A549 (cell line): ENCODE measurements at regions not wholly inside any gene's neighbourhood (a gene's known extent, or its start where the extent isn't known, plus 50 kb on each side); places are given as distances from the start of the nearest gene placed in this dataset.

Experiments used
- ATAC-seq, 2 experiments: fragments of 200-7000 bp in 1 of 2; fragments of >200 bp in 1 of 2; cut with Nextera tagmentation in 1 of 2; cut with Tn5 transposase in 1 of 2; 3 replicates each; pipeline versions ENCODE4 v1.8.0 to v1.9.1; 2018 to 2020; ENCODE audit warnings: mild to moderate bottlenecking in 1 of 2, moderate library complexity in 1 of 2
- CTCF ChIA-PET: fragments of 300-600 bp; sonication (Branson Sonifier 250); formaldehyde crosslinking; extraction: SDS; loops from one replicate; lab custom pipeline; 2021; ENCODE audit warnings: antibody characterized with exemption, inconsistent platforms; lab: Yijun Ruan, JAX
- POLR2A ChIA-PET: fragments of 350-600 bp; formaldehyde crosslinking; extraction: SDS; loops from one replicate; lab custom pipeline; 2021; ENCODE audit warnings: antibody characterized with exemption, inconsistent platforms; lab: Yijun Ruan, JAX
- DNase-seq, 2 experiments: peaks; one replicate each; pipeline versions ENCODE4 v3.0.0 to v3.0.0-alpha.2; 2011 to 2016; ENCODE audit warnings: low read depth in 1 of 2, low spot score in 1 of 2
- FAIRE-seq: peaks from 2 replicates; lab custom pipeline; 2011; peaks lifted over from hg19 to GRCh38; lab: Jason Lieb, UNC
- H3K27ac ChIP-seq, 2 experiments: fragments of >200 bp; sonication (Bioruptor Twin); formaldehyde crosslinking; 3 replicates each; pipeline ENCODE4 v1.5.1; 2016 to 2017
- H3K4me1 ChIP-seq: fragments of >200 bp; sonication (Bioruptor Twin); formaldehyde crosslinking; 3 replicates; pipeline ENCODE4 v1.6.1; 2016
- H3K4me2 ChIP-seq: fragments of >200 bp; sonication (Bioruptor Twin); formaldehyde crosslinking; 3 replicates; pipeline ENCODE4 v1.6.1; 2016
- H3K4me3 ChIP-seq: fragments of >200 bp; sonication (Bioruptor Twin); formaldehyde crosslinking; 3 replicates; pipeline ENCODE4 v1.5.1; 2016
- H3K9me3 ChIP-seq: fragments of >200 bp; sonication (Bioruptor Twin); formaldehyde crosslinking; 3 replicates; pipeline ENCODE4 v1.6.1; 2016
- CBX2 ChIP-seq: fragments of 200-600 bp; sonication (generic); IDR thresholded peaks from 2 replicates; pipeline ENCODE4 v1.6.1; 2016; ENCODE audit warnings: low read depth, mild to moderate bottlenecking, borderline replicate concordance
- CHD2 ChIP-seq: fragments of 150-350 bp; IDR thresholded peaks from 2 replicates; pipeline ENCODE4 v1.6.1; 2014; ENCODE audit warnings: low read length; ENCODE audit not compliant: partially characterized antibody
- CHD4 ChIP-seq: fragments of 200-600 bp; sonication (generic); IDR thresholded peaks from 2 replicates; pipeline ENCODE4 v1.6.1; 2016; ENCODE audit warnings: antibody characterized with exemption, mild to moderate bottlenecking, borderline replicate concordance
- EHF ChIP-seq: fragments of 250-450 bp; sonication (Bioruptor Pico); IDR thresholded peaks from 2 replicates; pipeline ENCODE4 v1.5.0; 2020; ENCODE audit warnings: mild to moderate bottlenecking
- EHMT2 ChIP-seq: fragments of 200-600 bp; sonication (generic); IDR thresholded peaks from 2 replicates; pipeline ENCODE4 v1.6.1; 2016; ENCODE audit warnings: antibody characterized with exemption, low read depth, mild to moderate bottlenecking, moderate library complexity
- EP300 ChIP-seq, 2 experiments: fragments of >200 bp; sonication (Bioruptor Twin); formaldehyde crosslinking; IDR thresholded peaks; 2 replicates in 1 of 2; 3 replicates in 1 of 2; pipeline ENCODE4 v1.6.1; 2016 to 2017
- FOSB ChIP-seq: fragments of 250-450 bp; sonication (Bioruptor Pico); IDR thresholded peaks from 2 replicates; pipeline ENCODE4 v1.5.0; 2020; ENCODE audit warnings: mild to moderate bottlenecking, moderate library complexity
- FOSL2 ChIP-seq, 2 experiments: fragments of 450-650 bp in 1 of 2; fragments of >200 bp in 1 of 2; sonication (Bioruptor Twin) in 1 of 2; formaldehyde crosslinking; IDR thresholded peaks; 2 replicates each; pipeline versions ENCODE4 v1.5.0 to v1.6.1; 2016 to 2020; ENCODE audit warnings: mild to moderate bottlenecking in 1 of 2, moderate library complexity in 1 of 2
- GATA3 ChIP-seq: IDR thresholded peaks from 2 replicates; pipeline ENCODE4 v1.6.1; 2012; ENCODE audit warnings: borderline replicate concordance
- HDAC2 ChIP-seq: fragments of 200-600 bp; sonication (generic); IDR thresholded peaks from 2 replicates; pipeline ENCODE4 v1.6.1; 2016
- HOXA7 ChIP-seq: fragments of 250-450 bp; sonication (Bioruptor Pico); IDR thresholded peaks from 2 replicates; pipeline ENCODE4 v1.5.0; 2020; ENCODE audit warnings: mild to moderate bottlenecking, moderate library complexity
- HOXB13 ChIP-seq: fragments of 250-450 bp; sonication (Bioruptor Pico); IDR thresholded peaks from 2 replicates; pipeline ENCODE4 v1.5.0; 2020; ENCODE audit warnings: low read depth, mild to moderate bottlenecking, moderate library complexity
- HOXB5 ChIP-seq: fragments of 250-450 bp; sonication (Bioruptor Pico); IDR thresholded peaks from 2 replicates; pipeline ENCODE4 v1.5.0; 2020; ENCODE audit warnings: mild to moderate bottlenecking, moderate library complexity
- JUN ChIP-seq, 2 experiments: fragments of >200 bp; sonication (Bioruptor Twin); formaldehyde crosslinking; IDR thresholded peaks; 2 replicates in 1 of 2; 3 replicates in 1 of 2; pipeline ENCODE4 v1.6.1; 2016 to 2017
- JUNB ChIP-seq: fragments of >200 bp; sonication (Bioruptor Twin); formaldehyde crosslinking; IDR thresholded peaks from 2 replicates; pipeline ENCODE4 v1.6.1; 2016
- MAX ChIP-seq: IDR thresholded peaks from 2 replicates; pipeline ENCODE4 v1.6.1; 2012
- MYC ChIP-seq: IDR thresholded peaks from 2 replicates; pipeline ENCODE4 v1.6.1; 2012; ENCODE audit warnings: mild to moderate bottlenecking, inconsistent platforms, low read length, improper control_type of control experiment, borderline replicate concordance
- NPAS2 ChIP-seq: fragments of 250-450 bp; sonication (Bioruptor Pico); IDR thresholded peaks from 2 replicates; pipeline ENCODE4 v1.8.0; 2022; ENCODE audit warnings: mild to moderate bottlenecking, moderate library complexity, borderline replicate concordance
- NR3C1 ChIP-seq: fragments of >200 bp; sonication (Bioruptor Twin); formaldehyde crosslinking; IDR thresholded peaks from 3 replicates; pipeline ENCODE4 v1.6.1; 2017
- PHF8 ChIP-seq: fragments of 200-600 bp; sonication (generic); IDR thresholded peaks from 2 replicates; pipeline ENCODE4 v1.6.1; 2016; ENCODE audit warnings: low read depth, mild to moderate bottlenecking, antibody characterized with exemption, moderate library complexity, borderline replicate concordance
- POLR2A ChIP-seq: IDR thresholded peaks from 2 replicates; pipeline ENCODE4 v1.6.1; 2012; ENCODE audit warnings: mild to moderate bottlenecking, low read length
- RAD21 ChIP-seq, 2 experiments: fragments of >200 bp in 1 of 2; sonication (Bioruptor Twin) in 1 of 2; formaldehyde crosslinking in 1 of 2; IDR thresholded peaks in 1 of 2; conservative IDR thresholded peaks in 1 of 2; 2 replicates in 1 of 2; 3 replicates in 1 of 2; pipeline ENCODE4 v1.6.1; 2012 to 2018; ENCODE audit warnings: inconsistent platforms in 1 of 2
- RARB ChIP-seq: fragments of 250-450 bp; sonication (Bioruptor Pico); IDR thresholded peaks from 2 replicates; pipeline ENCODE4 v1.8.0; 2021; ENCODE audit warnings: mild to moderate bottlenecking, moderate library complexity
- RCOR1 ChIP-seq: fragments of 150-350 bp; IDR thresholded peaks from 2 replicates; pipeline ENCODE4 v1.6.1; 2014; ENCODE audit warnings: antibody characterized with exemption, low read length, low read depth
- RFX5 ChIP-seq: fragments of 450-650 bp; IDR thresholded peaks from 2 replicates; pipeline ENCODE4 v1.7.1; 2014; ENCODE audit warnings: antibody characterized with exemption, mild to moderate bottlenecking, moderate library complexity
- RNF2 ChIP-seq: fragments of 200-600 bp; sonication (generic); IDR thresholded peaks from 2 replicates; pipeline ENCODE4 v1.6.1; 2016; ENCODE audit warnings: low read depth, mild to moderate bottlenecking, antibody characterized with exemption, moderate library complexity, borderline replicate concordance
- SREBF2 ChIP-seq: fragments of 450-650 bp; IDR thresholded peaks from 2 replicates; pipeline ENCODE4 v1.6.1; 2014; ENCODE audit warnings: mild to moderate bottlenecking, moderate library complexity
- TFCP2L1 ChIP-seq: fragments of 250-450 bp; sonication (Bioruptor Pico); IDR thresholded peaks from 2 replicates; pipeline ENCODE4 v1.5.0; 2021; ENCODE audit warnings: mild to moderate bottlenecking
- USF2 ChIP-seq: fragments of 450-650 bp; IDR thresholded peaks from 2 replicates; pipeline ENCODE4 v1.6.1; 2014; ENCODE audit warnings: antibody characterized with exemption
- ZC3H11A ChIP-seq: fragments of 450-650 bp; IDR thresholded peaks from 2 replicates; pipeline ENCODE4 v1.6.1; 2014; ENCODE audit warnings: antibody characterized with exemption, mild to moderate bottlenecking
- WGBS: methylation state at CpG from one replicate; pipeline ENCODE4 v1.1.6; 2017; ENCODE audit errors: missing lambda C conversion rate; 5-methylcytosine and 5-hydroxymethylcytosine counted together
- TF ChIP-seq, protein P1 (sequence below): fragments of >200 bp; sonication (Bioruptor Twin); formaldehyde crosslinking; IDR thresholded peaks from 2 replicates; pipeline ENCODE4 v1.6.1; 2016
- TF ChIP-seq, protein P2 (sequence below): fragments of >200 bp; sonication (Bioruptor Twin); formaldehyde crosslinking; IDR thresholded peaks from 3 replicates; pipeline ENCODE4 v1.6.1; 2016

GRCh38 chr2:24439971-24440340, 51.1 kb upstream of the NCOA1 start:
- no peak for TF ChIP-seq RFX5
- TF ChIP-seq POLR2A, result no peak
- TF ChIP-seq NR3C1, result no peak
- TF ChIP-seq, protein P1, sequence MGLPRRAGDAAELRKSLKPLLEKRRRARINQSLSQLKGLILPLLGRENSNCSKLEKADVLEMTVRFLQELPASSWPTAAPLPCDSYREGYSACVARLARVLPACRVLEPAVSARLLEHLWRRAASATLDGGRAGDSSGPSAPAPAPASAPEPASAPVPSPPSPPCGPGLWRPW, result no peak
- no peak for TF ChIP-seq GATA3
- TF ChIP-seq, protein P2, sequence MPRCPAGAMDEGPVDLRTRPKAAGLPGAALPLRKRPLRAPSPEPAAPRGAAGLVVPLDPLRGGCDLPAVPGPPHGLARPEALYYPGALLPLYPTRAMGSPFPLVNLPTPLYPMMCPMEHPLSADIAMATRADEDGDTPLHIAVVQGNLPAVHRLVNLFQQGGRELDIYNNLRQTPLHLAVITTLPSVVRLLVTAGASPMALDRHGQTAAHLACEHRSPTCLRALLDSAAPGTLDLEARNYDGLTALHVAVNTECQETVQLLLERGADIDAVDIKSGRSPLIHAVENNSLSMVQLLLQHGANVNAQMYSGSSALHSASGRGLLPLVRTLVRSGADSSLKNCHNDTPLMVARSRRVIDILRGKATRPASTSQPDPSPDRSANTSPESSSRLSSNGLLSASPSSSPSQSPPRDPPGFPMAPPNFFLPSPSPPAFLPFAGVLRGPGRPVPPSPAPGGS, result no peak
- no peak for TF ChIP-seq MYC
- no peak for TF ChIP-seq RCOR1
- TF ChIP-seq CBX2, result no peak
- TF ChIP-seq NPAS2 (CRISPR knock-in tag), result no peak
- TF ChIP-seq SREBF2, result no peak
- TF ChIP-seq EP300 (IDR thresholded peaks at IDR 0.05), result no peak
- no peak for TF ChIP-seq JUNB
- no peak for TF ChIP-seq EHF (CRISPR knock-in tag)
- no peak for TF ChIP-seq RAD21 (conservative IDR thresholded peaks at IDR 0.05 in 1 of 2, IDR thresholded peaks at IDR 0.05 in 1 of 2)
- no peak for TF ChIP-seq RARB
- no peak for TF ChIP-seq ZC3H11A
- no peak for TF ChIP-seq RNF2
- no peak for TF ChIP-seq MAX
- TF ChIP-seq FOSB (CRISPR knock-in tag), result no peak
- POLR2A ChIA-PET, result no interaction called here
- CTCF ChIA-PET, result no interaction called here
- Histone ChIP-seq H3K4me1 (no peaks in the 10 kb centered on the region), H3K4me3 (no peak overlapping the region), H3K9me3 (no peaks in the 10 kb centered on the region), H3K4me2 (no peak overlapping the region), H3K27ac (no peak overlapping the region)
- FAIRE-seq, result no peak
- DNase-seq, result no peak
- 76% methylated on average over 3 of the region's 3 CpGs for WGBS
- ATAC-seq, result no peak

GRCh38 chr2:24439280-24439970, 51.6 kb upstream of the NCOA1 start:
- H3K4me1 ChIP-seq, result no peaks in the 10 kb centered on the region
- WGBS, result 85% methylated on average over 4 of the region's 4 CpGs
- no peak for TF ChIP-seq JUN (IDR thresholded peaks at IDR 0.05)
- TF ChIP-seq CHD4, result no peak
- no peak for TF ChIP-seq TFCP2L1 (CRISPR knock-in tag)
- TF ChIP-seq HDAC2, result no peak
- TF ChIP-seq HOXB13 (CRISPR knock-in tag), result no peak
- TF ChIP-seq HOXB5 (CRISPR knock-in tag), result no peak
- TF ChIP-seq CHD2, result no peak
- TF ChIP-seq EP300 (IDR thresholded peaks at IDR 0.05), result no peak
- TF ChIP-seq HOXA7 (CRISPR knock-in tag), result no peak
- no peak for TF ChIP-seq USF2
- no peak for TF ChIP-seq EHMT2
- no peak for TF ChIP-seq SREBF2
- TF ChIP-seq POLR2A, result no peak
- no peak for TF ChIP-seq PHF8
- TF ChIP-seq FOSL2 (IDR thresholded peaks at IDR 0.05), result no peak
- no peak for TF ChIP-seq FOSL2 (CRISPR knock-in tag; IDR thresholded peaks at IDR 0.05)
- FAIRE-seq (no peak), ATAC-seq (no peak), DNase-seq (no peak)
- ChIA-PET CTCF (interaction anchor here (0.7 to 1.7 kb wide), 2 partner anchors 389 to 1814 kb away, joined by 3 to 8 read pairs; no protein-coding TSS in a partner anchor), POLR2A (no interaction called here)
- H3K4me3 ChIP-seq, result no peak overlapping the region
- H3K9me3 ChIP-seq, result no peaks in the 10 kb centered on the region
- H3K27ac ChIP-seq, result no peak overlapping the region
- no peak overlapping the region for H3K4me2 ChIP-seq
